H1 (cell line): ENCODE measurements at regions not wholly inside any gene's neighbourhood (a gene's known extent, or its start where the extent isn't known, plus 50 kb on each side); places are given as distances from the start of the nearest gene placed in this dataset.

Source experiments
- ATF3 ChIP-seq: IDR thresholded peaks from 2 replicates; pipeline ENCODE4 v1.6.1; 2011; ENCODE audit warnings: low read depth, mild to moderate bottlenecking, low read length; ENCODE audit not compliant: insufficient read depth
- CHD7 ChIP-seq: fragments of 300-600 bp; sonication (generic); IDR thresholded peaks from 2 replicates; pipeline ENCODE4 v1.7.1; 2012; ENCODE audit warnings: low read length, moderate library complexity, mild to moderate bottlenecking, inconsistent platforms; ENCODE audit not compliant: insufficient replicate concordance
- CTCF ChIP-seq, 3 experiments: IDR thresholded peaks; 1 replicate in 2 of 3; 2 replicates in 1 of 3; pipeline versions ENCODE4 v1.5.1 to v1.6.1; 2011; ENCODE audit warnings: low read length in 3 of 3, mild to moderate bottlenecking in 3 of 3, inconsistent platforms in 2 of 3, low read depth in 1 of 3, moderate library complexity in 1 of 3; ENCODE audit not compliant: insufficient read depth in 1 of 3; ENCODE audit errors: control extremely low read depth in 1 of 3
- EZH2 ChIP-seq: fragments of 200-600 bp; sonication (generic); IDR thresholded peaks from 2 replicates; pipeline ENCODE4 v1.7.1; 2012; ENCODE audit warnings: low read depth, mild to moderate bottlenecking, moderate library complexity, low read length, inconsistent platforms; ENCODE audit not compliant: severe bottlenecking
- HDAC6 ChIP-seq: IDR thresholded peaks from one replicate; pipeline ENCODE4 v1.7.1; 2012; ENCODE audit warnings: low read depth, mild to moderate bottlenecking, inconsistent platforms, low read length, moderate library complexity
- JUND ChIP-seq: IDR thresholded peaks from 2 replicates; pipeline ENCODE4 v1.6.1; 2011; ENCODE audit warnings: mild to moderate bottlenecking, improper control_type of control experiment, low read length
- KDM1A ChIP-seq: fragments of 200-600, 300-600 bp; sonication (generic); IDR thresholded peaks from 2 replicates; pipeline ENCODE4 v1.7.1; 2016; ENCODE audit warnings: mild to moderate bottlenecking, low read length, borderline replicate concordance
- POLR2A ChIP-seq, 2 experiments: IDR thresholded peaks; 1 replicate in 1 of 2; 2 replicates in 1 of 2; pipeline ENCODE4 v1.6.1; 2011; ENCODE audit warnings: low read depth in 2 of 2, low read length in 2 of 2, mild to moderate bottlenecking in 2 of 2; ENCODE audit errors: control extremely low read depth in 1 of 2
- POLR2AphosphoS5 ChIP-seq: IDR thresholded peaks from 2 replicates; pipeline ENCODE4 v1.6.1; 2011; ENCODE audit warnings: low read depth, low read length
- RXRA ChIP-seq: IDR thresholded peaks from 2 replicates; pipeline ENCODE4 v1.6.1; 2011; ENCODE audit warnings: low read depth, mild to moderate bottlenecking, low read length, moderate library complexity; ENCODE audit not compliant: insufficient read depth
- SIN3A ChIP-seq, 2 experiments: IDR thresholded peaks in 1 of 2; conservative IDR thresholded peaks in 1 of 2; 2 replicates each; pipeline ENCODE4 v1.6.1; 2011 to 2012; ENCODE audit warnings: low read length in 2 of 2, improper control_type of control experiment in 1 of 2, low read depth in 1 of 2, mild to moderate bottlenecking in 1 of 2
- SP4 ChIP-seq: IDR thresholded peaks from 2 replicates; pipeline ENCODE4 v1.6.1; 2012; ENCODE audit warnings: low read length, inconsistent platforms
- TAF1 ChIP-seq: IDR thresholded peaks from 2 replicates; pipeline ENCODE4 v1.6.1; 2011; ENCODE audit warnings: mild to moderate bottlenecking, low read depth, low read length
- USF2 ChIP-seq: IDR thresholded peaks from 2 replicates; pipeline ENCODE4 v1.6.1; 2011; ENCODE audit warnings: low read length, improper control_type of control experiment

- no peak for TF ChIP-seq SIN3A (conservative IDR thresholded peaks at IDR 0.05 in 1 of 2, IDR thresholded peaks at IDR 0.05 in 1 of 2; ENCODE audit: low read depth in 1 of 2, low read length in 2 of 2)
- no peak for TF ChIP-seq USF2
- TF ChIP-seq SP4, result no peak
- no peak for TF ChIP-seq CTCF (IDR thresholded peaks at IDR 0.05; ENCODE audit: control extremely low read depth in 1 of 3, insufficient read depth in 1 of 3, low read depth in 1 of 3, low read length in 3 of 3)
- no peak for TF ChIP-seq HDAC6
- TF ChIP-seq EZH2, result no peak
- no peak for TF ChIP-seq KDM1A
- TF ChIP-seq ATF3, result no peak
- TF ChIP-seq POLR2A (IDR thresholded peaks at IDR 0.05; ENCODE audit: control extremely low read depth in 1 of 2, low read depth in 2 of 2, low read length in 2 of 2), result no peak
- no peak for TF ChIP-seq TAF1
- TF ChIP-seq RXRA, result no peak
- TF ChIP-seq POLR2AphosphoS5, result no peak
- no peak for TF ChIP-seq JUND
- TF ChIP-seq CHD7, result no peak
These were observed 158.7 kb downstream of the ZNF674 start for GRCh38 chrX:46386511-46386910.
